ENCODE measurements at regions not wholly inside any gene's neighbourhood (a gene's known extent, or its start where the extent isn't known, plus 50 kb on each side); places are given as distances from the start of the nearest gene placed in this dataset.
A peak's percentile ranks its signal among the peaks of the same experiment; 100 is the strongest.

- no peak for DNase-seq
Observed at GRCh38 chr6:163813979-163814493, 399.5 kb downstream of the QKI start.

DNA sequence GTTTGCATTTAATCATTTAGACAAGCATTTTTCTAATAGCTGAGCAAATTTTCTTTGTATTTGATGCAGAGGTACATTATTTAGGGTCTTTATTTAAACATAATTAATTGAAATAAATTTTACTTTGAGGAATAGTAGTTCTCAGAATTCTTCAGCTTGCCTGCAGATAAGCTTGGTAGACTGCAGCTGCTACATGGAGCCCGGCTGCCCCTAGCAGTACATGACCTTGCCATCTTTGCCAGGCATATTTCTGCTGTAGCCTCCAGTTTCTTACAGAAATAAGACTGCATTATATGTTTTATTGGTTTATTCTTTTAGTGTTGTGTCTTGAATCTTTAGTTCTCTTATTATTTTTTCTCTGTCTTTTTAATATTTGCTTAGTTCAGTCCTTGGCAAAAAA lies 396.8 kb downstream of the QKI start:
- no peak for DNase-seq

DNA sequence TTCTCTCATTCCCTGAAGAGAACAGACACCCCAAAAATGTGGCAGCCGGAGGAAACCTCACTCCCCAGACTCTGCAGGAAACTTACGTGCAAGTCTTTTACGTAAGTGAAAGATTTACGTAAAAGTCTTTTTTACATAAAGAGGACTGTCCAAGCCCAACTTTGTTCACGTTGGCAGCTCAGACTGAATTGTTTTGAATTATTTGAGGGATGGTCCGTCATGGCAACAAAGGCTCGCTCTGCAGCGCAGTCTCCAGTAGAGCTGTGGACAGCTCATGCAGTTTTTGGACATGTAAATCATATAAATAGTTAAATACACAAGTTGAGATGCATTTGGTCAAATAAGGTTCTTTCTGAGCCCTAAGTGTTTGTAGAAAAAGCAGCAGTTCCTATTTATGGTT lies 394.8 kb downstream of the QKI start:
- no peak for DNase-seq

DNA sequence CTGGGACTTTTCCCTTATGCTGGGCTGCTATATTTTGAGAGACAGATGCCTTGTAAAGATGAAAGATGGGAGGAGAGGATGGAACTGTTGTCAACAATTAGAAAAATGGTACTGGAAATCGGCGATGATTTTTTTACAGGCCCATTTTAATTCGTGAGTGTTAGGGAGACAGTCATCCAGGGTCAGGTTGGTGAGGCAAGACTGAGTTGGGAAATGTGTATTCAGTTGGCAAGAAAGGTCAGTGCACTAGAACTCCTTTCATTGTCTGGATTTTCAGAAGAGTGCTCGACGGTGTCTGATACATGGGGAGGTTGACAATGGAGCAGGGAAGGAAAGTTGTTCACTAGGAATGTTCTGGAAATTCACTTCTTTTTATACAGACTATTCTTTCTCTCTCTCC lies 394.4 kb downstream of the QKI start:
- no peak for DNase-seq

DNA sequence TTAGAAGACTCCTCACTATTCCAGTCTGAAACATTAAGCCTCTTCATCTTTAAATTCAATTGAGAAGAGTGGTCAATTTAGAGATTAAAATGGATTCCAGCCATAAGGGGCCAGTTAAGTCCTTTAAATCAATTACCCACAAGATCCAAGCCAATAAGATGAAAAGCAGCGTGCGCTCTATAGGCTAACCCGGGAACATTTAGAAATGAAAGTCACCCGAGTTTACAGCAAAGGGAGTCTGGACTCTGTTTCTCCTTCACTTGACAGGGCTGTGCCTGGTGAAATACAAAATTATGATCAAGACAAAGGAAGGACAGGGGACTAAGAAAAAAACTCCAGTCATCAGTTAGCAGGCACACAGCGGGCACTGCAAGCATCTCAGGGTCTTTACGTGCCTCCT lies 393.7 kb downstream of the QKI start:
- no peak for DNase-seq

DNA sequence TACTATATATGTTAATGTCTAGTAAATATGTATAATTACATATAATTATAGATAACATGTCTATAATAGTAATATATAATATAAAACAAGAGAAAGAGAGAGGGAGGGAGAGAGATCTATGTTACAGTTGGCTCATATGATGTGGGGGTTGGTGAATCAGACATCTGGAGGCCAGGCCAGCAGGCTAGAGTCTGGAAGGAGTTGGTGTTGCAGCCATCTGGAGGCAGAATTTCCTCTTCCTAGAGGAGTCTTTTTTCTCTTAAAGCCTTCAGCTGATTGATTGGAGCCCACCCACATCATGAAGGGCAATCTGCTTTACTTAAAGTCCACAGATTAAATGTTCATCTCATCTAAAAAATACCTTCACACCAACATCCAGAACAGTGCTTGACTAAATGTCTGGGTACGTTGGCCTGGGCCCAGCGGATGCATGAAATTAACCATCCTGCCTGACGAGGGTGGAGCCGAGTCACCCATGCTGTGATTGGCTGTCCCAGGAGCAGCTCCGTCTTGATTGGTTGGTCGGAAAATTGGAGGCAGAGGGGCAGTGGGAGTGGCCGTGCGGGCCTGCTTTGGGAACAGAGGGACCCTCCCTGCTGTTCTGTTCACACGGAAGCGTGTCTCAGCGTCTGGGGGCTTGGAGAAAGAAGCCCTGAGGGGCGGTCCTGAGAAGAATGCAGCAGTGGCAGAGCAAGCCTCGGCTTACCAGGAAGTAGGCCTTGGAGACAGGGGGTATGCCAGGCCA lies 392.4 kb downstream of the QKI start:
- no peak for DNase-seq

DNA sequence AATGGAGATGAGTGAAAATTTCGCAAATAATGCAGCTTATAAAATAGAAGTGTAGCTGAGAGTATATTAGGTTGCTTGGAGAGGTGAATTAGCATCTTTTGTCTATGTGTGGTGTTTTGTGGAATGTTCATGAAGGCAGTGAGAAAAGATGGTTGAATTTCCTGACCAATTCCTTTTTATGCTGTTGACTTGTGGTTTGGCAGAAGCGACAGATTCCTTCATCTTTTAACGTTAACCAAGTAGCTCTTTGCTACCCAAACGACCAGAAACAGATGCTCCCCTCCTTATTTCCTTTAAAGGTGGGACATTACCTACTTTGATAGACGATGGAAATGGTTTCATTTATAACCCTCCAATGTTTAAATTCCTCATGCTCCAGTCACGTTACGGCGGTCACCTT lies 390.5 kb downstream of the QKI start:
- no peak for DNase-seq

DNA sequence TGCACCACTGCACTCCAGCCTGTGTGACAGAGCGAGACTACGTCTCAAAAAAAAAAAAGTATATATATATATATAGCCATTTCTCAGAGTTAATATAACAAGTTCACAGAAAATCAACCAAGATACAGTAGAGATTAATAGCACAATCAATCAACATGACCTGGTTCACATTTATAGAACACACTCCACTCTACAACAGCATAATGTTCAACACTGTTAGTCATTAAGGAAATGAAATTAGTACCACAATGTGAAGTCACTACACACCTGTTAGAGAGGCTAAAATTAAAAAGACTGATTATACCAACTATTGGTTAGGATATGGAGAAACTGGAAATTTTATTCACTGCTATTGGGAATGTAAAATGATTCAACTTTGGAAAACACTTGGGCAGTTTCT lies 387.7 kb downstream of the QKI start:
- no peak for DNase-seq

DNA sequence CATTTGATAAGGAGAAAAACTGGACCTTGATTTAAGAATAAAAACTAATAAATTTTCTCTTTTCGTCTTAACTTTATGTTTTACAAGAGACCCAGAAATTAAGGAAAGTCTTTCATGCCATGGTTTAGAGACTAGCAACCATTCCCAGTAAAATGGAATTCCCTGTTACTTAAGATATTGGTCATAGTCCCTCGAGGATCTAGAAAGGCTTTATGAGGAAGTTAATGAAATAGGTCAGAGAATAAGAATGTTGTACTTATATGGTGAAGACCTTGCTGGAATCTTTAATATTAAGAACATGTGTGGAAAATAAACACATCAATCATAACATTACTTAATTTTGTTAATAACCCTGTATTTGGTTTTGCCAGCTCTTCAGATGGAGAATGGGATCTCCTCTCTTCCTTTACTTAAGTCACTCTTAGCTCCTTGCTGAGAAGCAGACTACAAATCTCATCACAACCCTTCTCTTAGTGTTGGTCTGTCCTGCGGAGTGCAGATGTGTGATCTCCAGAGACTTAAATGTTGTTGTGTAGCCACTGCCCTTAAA lies 382.9 kb downstream of the QKI start:
- no peak for DNase-seq

DNA sequence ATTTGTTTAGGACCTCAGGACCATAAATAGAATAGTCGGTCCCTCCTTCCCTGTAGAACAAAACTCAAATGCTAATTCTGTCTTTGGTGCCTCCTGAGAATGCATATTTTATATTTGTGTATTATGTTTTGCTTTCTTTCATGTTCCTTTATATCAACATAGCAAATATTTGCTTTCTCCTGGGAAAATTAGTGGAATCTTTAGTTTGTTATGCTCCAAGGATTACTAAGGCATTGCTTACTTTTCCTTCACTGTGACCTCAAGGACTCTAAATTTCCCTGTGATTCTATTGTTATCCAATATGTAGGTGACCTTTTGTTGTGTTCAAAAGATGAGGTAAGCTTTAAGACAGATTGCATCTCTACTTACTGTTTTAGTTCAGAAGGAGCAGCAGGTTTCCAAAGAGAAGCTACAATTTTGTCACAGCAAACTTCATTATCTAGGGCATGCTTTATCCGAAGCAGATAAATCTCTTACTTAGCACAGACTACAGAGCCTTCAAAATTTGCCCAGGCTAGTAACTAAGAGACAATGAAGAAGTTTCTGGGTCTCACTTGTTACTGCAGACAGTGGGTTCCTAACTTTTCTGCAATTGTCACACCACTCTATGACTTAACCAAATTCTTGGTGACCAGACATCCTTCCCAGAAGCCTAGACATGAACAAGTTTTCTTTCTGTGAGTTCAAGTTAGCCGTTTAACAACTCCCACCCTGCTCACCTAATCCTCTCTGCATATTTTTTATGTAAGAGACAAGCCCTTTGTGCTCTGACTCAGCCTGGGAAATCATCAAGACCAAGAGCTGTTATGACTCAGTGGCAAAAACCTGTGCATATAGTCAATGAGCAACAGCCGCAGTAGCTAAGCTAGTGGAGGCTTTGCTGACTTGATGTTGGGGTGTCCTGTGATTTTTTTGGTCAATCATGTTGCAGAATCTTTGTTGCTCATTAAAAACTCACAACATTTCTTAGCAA lies 378.8 kb downstream of the QKI start:
- no peak for DNase-seq

GRCh38 chr6:163790266-163790840 lies 375.8 kb downstream of the QKI start:
- no peak for DNase-seq

GRCh38 chr6:163789199-163789810 lies 374.8 kb downstream of the QKI start:
- no peak for DNase-seq

GRCh38 chr6:163786995-163787671 lies 372.6 kb downstream of the QKI start:
- no peak for DNase-seq

GRCh38 chr6:163782436-163783003 lies 368.0 kb downstream of the QKI start:
- no peak for DNase-seq

DNA sequence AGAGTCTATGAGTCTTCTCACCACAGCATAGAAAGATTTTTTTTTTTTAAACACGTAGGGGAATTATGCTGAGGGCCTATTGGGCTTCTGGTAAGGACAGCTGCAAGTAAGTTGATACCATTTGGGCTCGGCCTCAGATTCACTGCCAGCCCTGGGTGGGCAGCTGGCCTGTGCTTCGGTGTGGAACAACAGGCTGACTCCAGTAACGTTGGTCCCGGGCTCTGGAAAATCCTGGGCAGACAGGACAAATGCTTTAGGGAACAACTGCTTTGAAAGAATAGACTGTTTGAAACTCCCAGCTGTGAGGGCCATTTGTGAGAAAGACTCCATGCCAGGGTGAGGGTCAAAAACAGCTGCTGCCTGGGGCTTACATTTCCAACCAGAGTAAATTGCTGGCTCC lies 366.5 kb downstream of the QKI start:
- peak; percentile 80 for DNase-seq

DNA sequence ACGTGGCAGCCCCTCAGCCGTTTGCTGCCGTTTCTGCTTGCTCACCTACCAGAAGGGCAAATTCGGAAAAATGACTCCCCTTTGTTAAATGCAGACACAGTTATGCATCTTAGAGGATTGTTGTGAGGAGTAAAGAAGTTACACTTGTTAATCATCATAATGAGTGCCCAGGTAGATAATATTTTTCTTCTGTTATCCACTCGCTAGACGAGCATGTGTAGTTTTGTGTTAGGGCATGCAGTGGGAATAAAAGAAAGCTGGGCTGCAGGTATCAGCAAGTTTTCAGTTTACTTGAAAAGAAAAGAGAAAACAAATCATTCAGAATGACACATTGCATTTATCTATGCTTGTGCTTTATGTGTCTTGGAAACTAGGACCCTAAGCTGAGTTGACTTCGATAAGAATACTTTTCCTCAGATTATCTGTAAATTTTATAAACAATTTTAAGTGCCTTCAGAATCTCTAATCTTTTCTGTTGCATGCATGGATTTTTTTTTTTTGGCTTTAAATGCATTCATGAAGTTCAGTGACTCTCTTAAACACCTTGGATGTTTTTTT lies 365.3 kb downstream of the QKI start:
- no peak for DNase-seq

DNA sequence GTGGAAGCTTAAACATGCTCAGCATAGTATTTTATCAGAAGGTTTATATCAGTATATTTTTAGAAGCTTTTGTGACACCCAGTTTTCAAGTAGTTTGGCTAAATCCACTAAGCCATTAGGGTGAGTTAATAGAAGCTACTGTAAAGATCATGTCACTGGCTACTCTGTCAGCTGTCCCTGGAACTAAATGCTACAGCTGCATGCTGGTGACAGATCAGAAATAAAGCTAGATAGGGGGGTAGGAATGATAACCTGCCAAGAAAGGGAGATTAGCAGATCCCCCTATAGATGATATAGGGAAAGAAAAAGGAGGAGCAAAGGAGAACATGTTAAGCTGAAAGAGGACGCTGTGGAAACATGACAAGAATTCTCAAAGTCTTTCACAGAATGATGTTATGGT lies 363.2 kb downstream of the QKI start:
- DNase-seq, result no peak

DNA sequence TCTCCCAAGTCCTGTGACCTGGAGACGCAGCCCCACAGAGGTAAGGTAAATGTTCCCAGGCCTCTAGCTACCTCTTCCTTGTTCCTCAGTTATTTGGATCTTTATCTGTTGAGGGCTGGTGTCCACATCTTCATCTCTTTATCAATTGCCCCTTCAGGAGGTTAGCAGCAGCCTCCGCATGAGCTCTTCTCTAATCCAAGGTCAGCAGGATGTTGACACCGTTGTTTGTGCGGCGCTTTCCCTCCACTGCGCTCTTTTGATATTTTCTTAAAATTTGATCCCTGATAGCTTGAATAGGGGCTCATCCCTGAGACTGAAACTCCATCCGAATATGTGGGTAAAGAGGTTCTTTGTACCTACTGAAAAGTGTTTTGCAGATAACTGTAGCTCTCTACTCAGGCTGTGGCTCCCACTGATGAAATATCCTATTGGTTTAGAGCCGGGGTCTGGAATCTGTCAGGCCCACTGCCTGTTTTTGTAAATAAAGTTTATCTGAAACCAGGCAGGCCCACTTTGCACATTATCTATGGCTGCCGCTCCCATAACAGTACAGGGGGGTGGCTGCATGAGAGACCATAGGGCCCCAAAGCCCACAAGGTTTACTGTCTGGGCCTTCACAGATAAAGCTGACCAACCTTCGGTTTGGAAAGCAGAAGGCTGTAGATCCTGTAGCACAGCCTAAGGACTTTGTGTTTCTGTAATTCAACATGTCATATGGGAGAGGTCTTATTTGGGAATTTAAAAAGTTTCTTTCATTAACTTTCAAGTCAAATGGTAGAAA lies 362.6 kb downstream of the QKI start:
- no peak for DNase-seq

DNA sequence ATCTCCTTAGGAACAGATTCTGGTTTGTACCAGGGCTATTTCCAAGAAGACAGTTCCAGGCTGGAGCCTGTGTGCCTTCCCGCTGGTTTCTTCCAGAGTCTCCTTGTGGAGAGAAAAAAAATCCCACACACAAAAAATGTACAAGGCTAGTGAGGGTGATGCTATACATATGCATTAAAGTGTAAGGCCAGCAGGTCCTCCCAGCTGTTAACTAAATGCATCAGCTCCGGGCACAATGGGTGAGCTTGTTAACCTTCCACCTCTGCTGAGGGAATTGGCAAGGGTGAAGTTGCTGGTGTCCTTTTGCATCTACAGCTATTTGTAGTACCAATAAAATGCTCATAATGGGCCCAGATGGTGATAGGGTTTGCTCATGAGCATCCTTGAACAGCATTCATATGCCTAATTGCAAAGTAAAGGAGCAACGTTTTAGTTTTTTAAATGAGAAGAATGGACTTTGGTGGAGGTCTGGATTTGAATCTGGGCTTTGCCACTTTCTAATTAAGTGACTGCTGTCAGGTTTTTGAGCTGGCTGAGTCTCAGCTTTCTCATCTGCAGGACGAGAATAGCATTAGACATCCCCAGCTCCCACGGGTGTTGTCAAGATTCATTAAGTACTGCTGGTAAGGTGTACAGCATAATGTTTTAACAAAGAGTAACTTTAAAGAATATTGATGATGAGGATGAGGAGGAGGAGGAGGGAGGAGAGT lies 361.8 kb downstream of the QKI start:
- DNase-seq, result no peak

DNA sequence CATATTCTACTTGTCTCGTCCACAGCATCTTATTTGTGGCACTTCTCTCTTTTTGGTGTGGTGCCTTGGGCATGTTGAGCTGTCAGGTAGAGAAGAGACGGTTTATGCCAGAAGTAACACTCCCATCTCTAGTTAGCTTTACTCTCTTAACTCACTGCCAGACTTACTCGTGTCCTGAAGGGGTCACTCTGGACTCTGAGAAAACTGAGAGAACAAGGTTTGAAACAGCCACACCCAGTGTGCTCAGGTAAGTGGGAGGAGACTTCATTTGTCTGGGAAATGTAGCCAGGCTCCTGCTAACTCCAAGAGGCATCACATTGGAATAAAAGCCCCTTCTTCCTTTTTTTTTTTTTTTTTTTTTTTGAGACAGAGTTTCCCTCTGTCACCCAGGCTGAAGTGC lies 360.8 kb downstream of the QKI start:
- DNase-seq, result no peak

Measured in DMS 273 treated with DMSO at 0.1 percent for 48 hours (cell line).